LNCaP clone FGC (cell line): ENCODE measurements at regions not wholly inside any gene's neighbourhood (a gene's known extent, or its start where the extent isn't known, plus 50 kb on each side); places are given as distances from the start of the nearest gene placed in this dataset.

Experiments
- DNase-seq: peaks from one replicate; pipeline ENCODE4 v3.0.0-alpha.2; 2011; ENCODE audit warnings: low read depth
- H3K4me3 ChIP-seq: 2 replicates; pipeline ENCODE4 v1.5.1; 2011; ENCODE audit warnings: mild to moderate bottlenecking, low read depth, low read length, control low read depth
- TF ChIP-seq, protein P1 (sequence below): IDR thresholded peaks from 2 replicates; pipeline ENCODE4 v1.5.1; 2012; ENCODE audit warnings: mild to moderate bottlenecking; ENCODE audit not compliant: control insufficient read depth, insufficient read depth; ENCODE audit errors: extremely low read depth

DNA sequence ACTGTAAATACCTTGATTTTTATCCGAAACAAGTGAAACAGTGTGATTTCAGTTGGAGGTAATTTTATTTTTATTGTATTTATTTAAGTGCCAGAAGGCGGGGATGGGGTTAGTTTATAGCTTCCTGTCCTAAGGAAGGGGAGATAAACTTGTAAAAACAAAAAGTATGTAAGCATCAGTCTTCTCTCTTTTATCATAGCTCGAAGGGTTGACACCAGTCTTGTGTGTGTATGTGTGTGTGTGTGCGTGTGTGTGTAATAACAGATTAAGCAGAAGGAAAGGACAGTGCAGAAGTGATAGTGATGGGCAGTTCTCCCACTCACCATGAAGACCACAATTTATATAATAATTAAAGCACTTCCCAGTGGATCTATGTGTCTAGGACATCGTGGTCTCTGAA is 793.3 kb downstream of the PLCL1 start:
- DNase-seq, result no peak
- H3K4me3 ChIP-seq, result no peak overlapping the region
- TF ChIP-seq, protein P1, sequence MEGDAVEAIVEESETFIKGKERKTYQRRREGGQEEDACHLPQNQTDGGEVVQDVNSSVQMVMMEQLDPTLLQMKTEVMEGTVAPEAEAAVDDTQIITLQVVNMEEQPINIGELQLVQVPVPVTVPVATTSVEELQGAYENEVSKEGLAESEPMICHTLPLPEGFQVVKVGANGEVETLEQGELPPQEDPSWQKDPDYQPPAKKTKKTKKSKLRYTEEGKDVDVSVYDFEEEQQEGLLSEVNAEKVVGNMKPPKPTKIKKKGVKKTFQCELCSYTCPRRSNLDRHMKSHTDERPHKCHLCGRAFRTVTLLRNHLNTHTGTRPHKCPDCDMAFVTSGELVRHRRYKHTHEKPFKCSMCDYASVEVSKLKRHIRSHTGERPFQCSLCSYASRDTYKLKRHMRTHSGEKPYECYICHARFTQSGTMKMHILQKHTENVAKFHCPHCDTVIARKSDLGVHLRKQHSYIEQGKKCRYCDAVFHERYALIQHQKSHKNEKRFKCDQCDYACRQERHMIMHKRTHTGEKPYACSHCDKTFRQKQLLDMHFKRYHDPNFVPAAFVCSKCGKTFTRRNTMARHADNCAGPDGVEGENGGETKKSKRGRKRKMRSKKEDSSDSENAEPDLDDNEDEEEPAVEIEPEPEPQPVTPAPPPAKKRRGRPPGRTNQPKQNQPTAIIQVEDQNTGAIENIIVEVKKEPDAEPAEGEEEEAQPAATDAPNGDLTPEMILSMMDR, result no peak

DNA sequence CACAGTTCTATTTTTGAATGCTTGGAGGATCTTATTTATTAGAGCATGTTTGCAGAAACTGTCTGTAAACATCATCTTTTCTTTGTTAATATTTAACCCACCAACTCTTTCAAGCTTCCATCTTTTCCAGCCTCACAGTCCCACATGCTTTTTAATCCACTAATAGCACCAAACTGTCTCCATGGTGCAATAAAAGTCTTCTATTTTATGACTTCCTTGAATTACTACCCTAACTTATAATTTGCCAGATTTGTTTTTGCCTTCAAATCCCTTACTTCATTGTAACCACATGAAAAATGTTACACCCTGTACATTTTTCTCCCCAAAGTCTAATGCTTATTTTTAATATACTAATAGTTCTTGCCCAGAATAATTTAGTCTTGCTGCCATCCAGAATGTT is 792.6 kb downstream of the PLCL1 start:
- TF ChIP-seq, protein P1, result no peak
- DNase-seq, result no peak

DNA sequence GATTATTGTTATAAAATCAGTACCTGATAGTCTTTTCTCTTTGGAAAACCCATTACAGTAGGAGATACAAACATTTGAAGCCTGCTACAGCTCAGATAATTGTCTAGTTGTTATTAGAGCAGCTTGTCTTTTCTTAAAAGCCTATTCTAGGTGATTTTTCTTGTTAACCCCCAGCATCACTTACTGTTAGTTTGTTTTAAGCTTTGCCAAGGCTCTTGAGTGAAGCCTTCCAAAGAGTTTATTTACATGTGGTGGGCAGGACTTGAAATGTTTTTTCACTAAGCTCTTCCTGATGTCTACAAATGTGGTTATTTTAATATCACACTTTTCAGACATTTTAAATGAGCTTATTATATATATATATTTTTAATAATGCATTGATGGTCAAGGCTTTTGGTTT is 791.3 kb downstream of the PLCL1 start:
- H3K4me3 ChIP-seq, result no peak overlapping the region
- TF ChIP-seq, protein P1, result no peak
- no peak for DNase-seq

More for the DNA sequence above, 792.6 kb downstream of the PLCL1 start:
- H3K4me3 ChIP-seq, result no peak overlapping the region

DNA sequence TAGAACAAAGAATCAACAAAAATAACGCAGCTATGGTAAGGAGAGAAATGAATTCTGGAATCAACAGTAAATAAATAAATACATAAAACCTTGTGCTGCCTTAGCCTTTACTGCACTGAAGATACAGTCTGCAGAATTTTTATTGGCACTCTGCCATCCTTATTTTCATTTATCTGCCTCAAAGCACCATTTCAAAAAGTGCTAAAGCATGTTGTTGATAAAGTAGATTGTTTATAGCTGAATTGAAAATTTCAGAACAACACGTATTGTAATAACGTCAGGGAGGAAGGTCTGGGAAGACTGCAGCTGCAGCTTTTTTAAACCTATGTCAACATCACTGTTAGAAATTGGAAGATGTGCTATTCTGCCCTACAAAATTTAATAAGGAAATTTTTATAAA is 787.2 kb downstream of the PLCL1 start:
- TF ChIP-seq, protein P1, result no peak
- no peak for DNase-seq
- H3K4me3 ChIP-seq, result no peak overlapping the region

DNA sequence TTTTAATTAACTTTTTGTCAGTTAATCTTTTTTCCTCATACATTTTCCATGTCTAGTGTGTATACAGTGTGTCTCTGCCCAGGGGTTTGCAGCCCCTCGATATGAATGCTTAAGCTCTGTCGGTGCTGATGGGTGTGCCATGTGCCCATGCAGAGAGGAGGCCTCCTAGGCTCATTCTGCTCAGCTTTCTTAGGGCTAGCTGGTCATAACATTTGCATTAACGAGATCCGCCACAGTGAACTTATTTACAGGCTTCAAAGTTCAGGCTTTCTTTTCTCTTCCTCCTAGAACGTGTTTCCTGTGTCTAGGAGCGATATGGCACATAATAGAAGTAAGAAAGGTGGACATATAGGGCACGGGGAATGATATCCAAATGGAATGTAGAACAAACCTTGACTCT is 783.3 kb downstream of the PLCL1 start:
- TF ChIP-seq, protein P1, result no peak
- no peak for DNase-seq

DNA sequence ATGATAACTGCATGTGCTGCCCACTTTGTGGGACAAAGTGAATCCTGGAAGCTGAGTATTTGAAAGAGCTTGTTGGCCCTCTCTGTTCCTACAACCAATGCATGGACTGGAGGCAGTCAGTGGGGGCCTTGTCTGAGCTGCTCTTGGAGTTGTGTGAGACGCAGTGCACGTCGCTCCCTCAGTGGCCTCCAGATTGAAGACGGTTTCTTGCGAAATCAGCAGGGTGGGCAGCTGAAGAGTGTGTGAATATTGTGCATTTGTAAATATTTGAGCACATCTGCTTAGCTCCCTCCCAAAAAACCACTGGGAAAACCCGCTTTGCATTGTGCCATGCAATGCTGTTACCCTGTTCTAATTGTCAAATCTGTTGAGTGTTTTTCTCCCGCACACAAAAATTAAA is 782.8 kb downstream of the PLCL1 start:
- TF ChIP-seq, protein P1, result no peak
- no peak overlapping the region for H3K4me3 ChIP-seq
- no peak for DNase-seq

More for the DNA sequence above, 783.3 kb downstream of the PLCL1 start:
- no peak overlapping the region for H3K4me3 ChIP-seq

DNA sequence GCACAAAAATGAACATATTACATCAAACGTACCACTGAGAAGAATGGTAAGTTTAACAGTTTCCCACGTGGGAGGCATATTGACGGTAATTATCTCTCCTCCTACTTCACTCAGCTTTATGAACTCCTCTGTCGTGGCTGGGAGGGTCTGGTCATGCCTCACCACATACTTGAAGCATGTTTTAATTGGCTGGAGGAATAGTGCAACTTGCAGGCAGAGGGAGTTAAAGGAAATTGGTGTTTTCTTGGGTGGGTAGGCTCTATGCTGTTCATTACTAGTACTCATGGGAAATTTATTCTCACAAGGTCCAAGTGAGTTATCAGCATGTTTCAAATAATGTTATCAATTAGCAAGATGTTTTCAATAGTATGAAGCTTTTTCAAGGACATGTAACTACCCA is 767.0 kb downstream of the PLCL1 start:
- no peak overlapping the region for H3K4me3 ChIP-seq
- TF ChIP-seq, protein P1, result no peak
- DNase-seq, result no peak
